ENCODE measurements at regions not wholly inside any gene's neighbourhood (a gene's known extent, or its start where the extent isn't known, plus 50 kb on each side); places are given as distances from the start of the nearest gene placed in this dataset.

GRCh38 chr5:174454890-174455289 is 269.5 kb upstream of the MSX2 start (continued):
- TF ChIP-seq CHD7 (IDR thresholded peaks at IDR 0.05; ENCODE audit: insufficient replicate concordance, low read length) (no peak), USF2 (IDR thresholded peaks at IDR 0.05; ENCODE audit: low read length) (no peak), CREB1 (IDR thresholded peaks at IDR 0.05) (no peak), ZNF274 (IDR thresholded peaks at IDR 0.05; ENCODE audit: borderline replicate concordance, extremely low read depth, low read length) (no peak), MAX (IDR thresholded peaks at IDR 0.05) (no peak), TCF12 (IDR thresholded peaks at IDR 0.05; ENCODE audit: low read depth, low read length) (no peak), SIRT6 (IDR thresholded peaks at IDR 0.05; ENCODE audit: low read length) (no peak), JUND (IDR thresholded peaks at IDR 0.05; ENCODE audit: low read length) (no peak), KDM5A (IDR thresholded peaks at IDR 0.05; ENCODE audit: low read length) (no peak)
